IMR-90 (cell line): ENCODE measurements at regions not wholly inside any gene's neighbourhood (a gene's known extent, or its start where the extent isn't known, plus 50 kb on each side); places are given as distances from the start of the nearest gene placed in this dataset.

ENCODE experiments used
- ATAC-seq: fragments of 200-7000 bp; cut with Tn5 transposase; 2 replicates; pipeline ENCODE4 v1.9.1; 2020; ENCODE audit warnings: low read depth, mild to moderate bottlenecking, moderate library complexity
- BruUV-seq: library from RNA; stranded (reverse); fragments of 400-500 nt; replicated peaks from 2 replicates; lab custom pipeline; 2021; lab: Mats Ljungman, UMichigan
- CTCF ChIA-PET: fragments of 300-600 bp; formaldehyde crosslinking; extraction: SDS; loops from one replicate; lab custom pipeline; 2021; ENCODE audit warnings: antibody characterized with exemption; lab: Yijun Ruan, JAX
- POLR2A ChIA-PET: fragments of 300-600 bp; sonication (Branson Sonifier 250); formaldehyde crosslinking; loops from one replicate; lab custom pipeline; 2022; ENCODE audit warnings: antibody characterized with exemption; ENCODE audit not compliant: unreplicated experiment; lab: Charles Lee
- DNase-seq: peaks from one replicate; pipeline ENCODE4 v3.0.0; 2013
- H2AFZ ChIP-seq: replicated peaks from 2 replicates; pipeline ENCODE3; 2013; ENCODE audit warnings: low read length, mild to moderate bottlenecking; ENCODE audit not compliant: poor library complexity
- H2AK5ac ChIP-seq: 2 replicates; pipeline ENCODE4 v1.6.1; 2013; ENCODE audit warnings: low read depth, low read length, inconsistent platforms
- H2AK9ac ChIP-seq: replicated peaks from 2 replicates; pipeline ENCODE3; 2013; ENCODE audit warnings: mild to moderate bottlenecking, low read depth, low read length, moderate library complexity; ENCODE audit not compliant: poor library complexity
- H2BK120ac ChIP-seq: 2 replicates; pipeline ENCODE4 v1.6.1; 2013; ENCODE audit warnings: low read depth, low read length, inconsistent platforms
- H2BK15ac ChIP-seq: 3 replicates; pipeline ENCODE4 v1.6.1; 2013; ENCODE audit warnings: low read depth, low read length, inconsistent platforms
- H2BK20ac ChIP-seq: 2 replicates; pipeline ENCODE4 v1.6.1; 2013; ENCODE audit warnings: low read depth, mild to moderate bottlenecking, inconsistent platforms, low read length, moderate library complexity
- H2BK5ac ChIP-seq: 2 replicates; pipeline ENCODE4 v1.6.1; 2013; ENCODE audit warnings: mild to moderate bottlenecking, low read depth, low read length, inconsistent platforms; ENCODE audit not compliant: poor library complexity, severe bottlenecking
- H3K14ac ChIP-seq: replicated peaks from 2 replicates; pipeline ENCODE4 v1.6.1; 2013; ENCODE audit warnings: low read depth, low read length, inconsistent platforms
- H3K18ac ChIP-seq: 2 replicates; pipeline ENCODE4 v1.6.1; 2013; ENCODE audit warnings: low read depth, low read length, control low read depth
- H3K23ac ChIP-seq: 2 replicates; pipeline ENCODE4 v1.6.1; 2013; ENCODE audit warnings: low read depth, low read length, inconsistent platforms
- H3K27ac ChIP-seq: 2 replicates; pipeline ENCODE4 v1.5.1; 2013; ENCODE audit warnings: mild to moderate bottlenecking, control low read depth, low read length; ENCODE audit not compliant: insufficient read depth
- H3K27me3 ChIP-seq: 2 replicates; pipeline ENCODE4 v1.6.1; 2013; ENCODE audit warnings: low read length; ENCODE audit not compliant: control insufficient read depth, insufficient read depth
- H3K36me3 ChIP-seq: 2 replicates; pipeline ENCODE4 v1.6.1; 2013; ENCODE audit warnings: low read length, mixed read lengths; ENCODE audit not compliant: control insufficient read depth, insufficient read depth
- H3K4ac ChIP-seq: 2 replicates; pipeline ENCODE4 v1.6.1; 2013; ENCODE audit warnings: low read depth, low read length, inconsistent platforms
- H3K4me1 ChIP-seq: 2 replicates; pipeline ENCODE4 v1.6.1; 2013; ENCODE audit warnings: low read length, mixed read lengths; ENCODE audit not compliant: control insufficient read depth, insufficient read depth
- H3K4me2 ChIP-seq: 2 replicates; pipeline ENCODE4 v1.6.1; 2013; ENCODE audit warnings: low read depth, mild to moderate bottlenecking, control low read depth, low read length, moderate library complexity
- H3K4me3 ChIP-seq: 2 replicates; pipeline ENCODE4 v1.5.1; 2013; ENCODE audit warnings: low read depth, mild to moderate bottlenecking, control low read depth, low read length, moderate library complexity; ENCODE audit not compliant: insufficient read depth
- H3K56ac ChIP-seq: 2 replicates; pipeline ENCODE4 v1.6.1; 2013; ENCODE audit warnings: low read length, inconsistent platforms; ENCODE audit not compliant: insufficient read depth; ENCODE audit errors: extremely low read depth
- H3K79me1 ChIP-seq, 2 experiments: 2 replicates each; pipeline ENCODE4 v1.6.1; 2013; ENCODE audit warnings: low read length in 2 of 2, inconsistent platforms in 1 of 2, low read depth in 1 of 2
- H3K9ac ChIP-seq: 2 replicates; pipeline ENCODE4 v1.6.1; 2013; ENCODE audit warnings: low read depth, low read length, control low read depth
- H3K9me1 ChIP-seq: 2 replicates; pipeline ENCODE4 v1.6.1; 2013; ENCODE audit warnings: low read length, inconsistent platforms; ENCODE audit not compliant: insufficient read depth
- H3K9me3 ChIP-seq: 2 replicates; pipeline ENCODE4 v1.6.1; 2013; ENCODE audit warnings: low read length; ENCODE audit not compliant: control insufficient read depth, insufficient read depth
- H4K20me1 ChIP-seq: 2 replicates; pipeline ENCODE4 v1.6.1; 2013; ENCODE audit warnings: low read length, inconsistent platforms; ENCODE audit not compliant: insufficient read depth
- H4K5ac ChIP-seq: 2 replicates; pipeline ENCODE4 v1.6.1; 2013; ENCODE audit warnings: mild to moderate bottlenecking, low read depth, low read length, control low read depth
- H4K8ac ChIP-seq, 2 experiments: 2 replicates each; pipeline ENCODE4 v1.6.1; 2013; ENCODE audit warnings: low read depth in 2 of 2, low read length in 2 of 2, control low read depth in 1 of 2, inconsistent platforms in 1 of 2
- H4K91ac ChIP-seq: 2 replicates; pipeline ENCODE4 v1.6.1; 2013; ENCODE audit warnings: low read depth, low read length, inconsistent platforms; ENCODE audit not compliant: insufficient read depth
- CHD1 ChIP-seq: IDR thresholded peaks from 2 replicates; pipeline ENCODE4 v1.6.1; 2012; ENCODE audit warnings: low read depth, low read length, improper control_type of control experiment
- NFE2L2 ChIP-seq: fragments of 150-350 bp; IDR thresholded peaks from 2 replicates; pipeline ENCODE4 v1.6.1; 2016; ENCODE audit warnings: low read depth, mild to moderate bottlenecking, low read length
- RCOR1 ChIP-seq: IDR thresholded peaks from 2 replicates; pipeline ENCODE4 v1.6.1; 2012; ENCODE audit warnings: mild to moderate bottlenecking, low read length, improper control_type of control experiment; ENCODE audit not compliant: insufficient replicate concordance
- WGBS, 2 experiments: methylation state at CpG; one replicate each; pipeline versions ENCODE4 v1.1.5 to v1.1.7; 2013; ENCODE audit warnings: missing lambda C conversion rate in 2 of 2; ENCODE audit not compliant: insufficient read length in 1 of 2; ENCODE audit errors: extremely low coverage in 2 of 2; 5-methylcytosine and 5-hydroxymethylcytosine counted together
- dilution Hi-C: fragments of 300-500 bp; cut with HindIII; formaldehyde crosslinking; loops from one replicate; pipeline ENCODE4 v1.14.3; 2018; ENCODE audit warnings: low sequenced_read_pairs; ENCODE audit not compliant: unreplicated experiment
- in situ Hi-C: fragments of 300-500 bp; cut with MboI; formaldehyde crosslinking; loops from 3 replicates; pipeline ENCODE4 v1.14.3; 2019; ENCODE audit warnings: low sequenced_read_pairs, inconsistent platforms, mixed read lengths
- intact Hi-C: fragments of 100-400 bp; cut with micrococcal nuclease; formaldehyde crosslinking; loops from 2 replicates; pipeline ENCODE4 v1.10.0; 2022
- TF ChIP-seq, protein P1 (sequence below): fragments of 150-350 bp; IDR thresholded peaks from 2 replicates; pipeline ENCODE4 v1.6.1; 2016; ENCODE audit warnings: low read depth, mild to moderate bottlenecking, low read length, moderate library complexity, borderline replicate concordance
- TF ChIP-seq, protein P2 (sequence below): fragments of 150-350 bp; IDR thresholded peaks from 2 replicates; pipeline ENCODE4 v1.6.1; 2017; ENCODE audit warnings: mild to moderate bottlenecking, antibody characterized with exemption, low read length, low read depth

DNA sequence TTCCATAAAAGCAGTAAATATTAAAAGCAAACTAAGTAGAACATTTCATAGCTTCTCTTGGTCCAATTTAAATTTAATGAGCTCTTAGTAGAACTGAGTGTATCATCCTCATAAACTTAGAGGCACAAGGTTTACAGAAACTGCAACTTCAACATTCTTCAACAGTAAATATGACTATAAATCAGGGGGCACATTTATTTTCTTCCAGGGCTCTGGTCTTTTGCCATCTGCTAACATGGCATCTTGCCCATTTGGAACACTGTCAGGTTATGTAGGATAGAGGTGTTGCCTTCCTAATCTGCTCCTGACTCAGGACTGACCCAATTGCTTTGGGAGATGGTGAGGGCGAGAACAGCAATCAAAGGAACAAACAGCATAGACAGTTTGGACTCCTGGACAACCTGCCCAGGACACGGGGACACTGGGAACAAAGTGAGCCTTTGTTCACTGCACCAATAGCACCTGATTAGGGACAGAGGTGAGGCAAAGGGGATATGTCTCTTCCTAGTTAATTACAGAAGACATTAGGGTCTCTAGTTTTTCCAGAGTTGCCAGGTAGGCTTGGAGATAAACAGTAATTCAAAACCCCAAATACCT is 610.2 kb upstream of the ROBO2 start:
- TF ChIP-seq, protein P1, sequence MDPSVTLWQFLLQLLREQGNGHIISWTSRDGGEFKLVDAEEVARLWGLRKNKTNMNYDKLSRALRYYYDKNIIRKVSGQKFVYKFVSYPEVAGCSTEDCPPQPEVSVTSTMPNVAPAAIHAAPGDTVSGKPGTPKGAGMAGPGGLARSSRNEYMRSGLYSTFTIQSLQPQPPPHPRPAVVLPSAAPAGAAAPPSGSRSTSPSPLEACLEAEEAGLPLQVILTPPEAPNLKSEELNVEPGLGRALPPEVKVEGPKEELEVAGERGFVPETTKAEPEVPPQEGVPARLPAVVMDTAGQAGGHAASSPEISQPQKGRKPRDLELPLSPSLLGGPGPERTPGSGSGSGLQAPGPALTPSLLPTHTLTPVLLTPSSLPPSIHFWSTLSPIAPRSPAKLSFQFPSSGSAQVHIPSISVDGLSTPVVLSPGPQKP: no peak
- no peak for TF ChIP-seq RCOR1
- TF ChIP-seq, protein P2, sequence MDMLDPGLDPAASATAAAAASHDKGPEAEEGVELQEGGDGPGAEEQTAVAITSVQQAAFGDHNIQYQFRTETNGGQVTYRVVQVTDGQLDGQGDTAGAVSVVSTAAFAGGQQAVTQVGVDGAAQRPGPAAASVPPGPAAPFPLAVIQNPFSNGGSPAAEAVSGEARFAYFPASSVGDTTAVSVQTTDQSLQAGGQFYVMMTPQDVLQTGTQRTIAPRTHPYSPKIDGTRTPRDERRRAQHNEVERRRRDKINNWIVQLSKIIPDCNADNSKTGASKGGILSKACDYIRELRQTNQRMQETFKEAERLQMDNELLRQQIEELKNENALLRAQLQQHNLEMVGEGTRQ: no peak
- TF ChIP-seq CHD1: no peak
- no peak for TF ChIP-seq NFE2L2
- 100% methylated on average over 1 of the region's 2 CpGs; no CpG with 5 or more reads in 1 of the 2 experiments for WGBS, 2 experiments
- DNase-seq: no peak

More for the DNA sequence above, 610.2 kb upstream of the ROBO2 start:
- BruUV-seq: no TSS peak
- no peak overlapping the region for H4K8ac ChIP-seq
- POLR2A ChIA-PET: no interaction called here
- no peak overlapping the region for H3K14ac ChIP-seq
- no peak overlapping the region for H3K27ac ChIP-seq
- in situ Hi-C loops: no loop called here
- no peaks in the 10 kb centered on the region for H3K9me1 ChIP-seq
- H2BK20ac ChIP-seq: no peak overlapping the region
- H2AFZ ChIP-seq: no peak overlapping the region
- no peak overlapping the region for H2BK15ac ChIP-seq
- CTCF ChIA-PET: no interaction called here
- no peaks in the 10 kb centered on the region for H3K27me3 ChIP-seq
- no peak overlapping the region for H3K4me2 ChIP-seq
- no peak overlapping the region for H3K18ac ChIP-seq
- dilution Hi-C loops: no loop called here
- ATAC-seq: peak; percentile 21; the same call in 1 of the 2 replicates
- no peaks in the 10 kb centered on the region for H3K79me1 ChIP-seq
- peak overlapping the region; percentile 36; the same call in 1 of the 2 replicates for H2AK5ac ChIP-seq
- no peaks in the 10 kb centered on the region for H3K9me3 ChIP-seq
- H4K20me1 ChIP-seq: no peaks in the 10 kb centered on the region
- no peak overlapping the region for H3K4ac ChIP-seq
- no peaks in the 10 kb centered on the region for H3K4me1 ChIP-seq
- H3K56ac ChIP-seq: no peak overlapping the region
- intact Hi-C loops: no loop called here
- H4K5ac ChIP-seq: no peak overlapping the region
- no peak overlapping the region for H2AK9ac ChIP-seq
- H3K23ac ChIP-seq: no peak overlapping the region
- H3K9ac ChIP-seq: no peak overlapping the region
- no peak overlapping the region for H2BK120ac ChIP-seq
- no peaks in the 10 kb centered on the region for H3K36me3 ChIP-seq
- H2BK5ac ChIP-seq: no peak overlapping the region
- no peak overlapping the region for H3K4me3 ChIP-seq
- peak overlapping the region; percentile 35; the same call in 1 of the 2 replicates for H4K91ac ChIP-seq
